Neural progenitor cell (in vitro differentiated cells): ENCODE measurements at regions not wholly inside any gene's neighbourhood (a gene's known extent, or its start where the extent isn't known, plus 50 kb on each side); places are given as distances from the start of the nearest gene placed in this dataset.

Experiments
- DNase-seq: peaks from one replicate; pipeline ENCODE4 v3.0.0-alpha.2; 2016; ENCODE audit warnings: low spot score
- H2AFZ ChIP-seq: fragments of 200-600 bp; sonication (generic); replicated peaks from 2 replicates; pipeline ENCODE4 v1.6.1; 2016; ENCODE audit warnings: antibody characterized with exemption
- H3F3A ChIP-seq: fragments of 200-600 bp; sonication (generic); 2 replicates; pipeline ENCODE4 v1.6.1; 2016; ENCODE audit warnings: antibody characterized with exemption, low read depth
- H3K27ac ChIP-seq: fragments of 200-600 bp; sonication (generic); 2 replicates; pipeline ENCODE4 v1.5.1; 2016; ENCODE audit warnings: mild to moderate bottlenecking
- H3K27me3 ChIP-seq: fragments of 200-600 bp; sonication (generic); 2 replicates; pipeline ENCODE4 v1.6.1; 2016; ENCODE audit warnings: mild to moderate bottlenecking, moderate library complexity
- H3K36me3 ChIP-seq: fragments of 200-600 bp; sonication (generic); 2 replicates; pipeline ENCODE4 v1.5.1; 2016
- H3K4me1 ChIP-seq: fragments of 200-600 bp; sonication (generic); 2 replicates; pipeline ENCODE4 v1.6.1; 2016; ENCODE audit warnings: mixed run types
- H3K4me2 ChIP-seq: fragments of 200-600 bp; sonication (generic); 2 replicates; pipeline ENCODE4 v1.6.1; 2016
- H3K4me3 ChIP-seq: fragments of 200-600 bp; sonication (generic); 2 replicates; pipeline ENCODE4 v1.5.1; 2016
- H3K79me2 ChIP-seq: fragments of 200-600 bp; sonication (generic); 2 replicates; pipeline ENCODE4 v1.6.1; 2016; ENCODE audit warnings: low read depth
- H3K9ac ChIP-seq: fragments of 200-600 bp; sonication (generic); 2 replicates; pipeline ENCODE4 v1.6.1; 2016
- H3K9me3 ChIP-seq: fragments of 200-600 bp; sonication (generic); 2 replicates; pipeline ENCODE4 v1.5.1; 2016; ENCODE audit warnings: low read depth
- H4K20me1 ChIP-seq: fragments of 200-600 bp; sonication (generic); 2 replicates; pipeline ENCODE4 v1.6.1; 2016; ENCODE audit warnings: low read depth
- H3K27ac Mint-ChIP-seq: 3 replicates; pipeline ENCODE4 v1.8.0; 2021; ENCODE audit warnings: mixed read lengths
- H3K27me3 Mint-ChIP-seq: 2 replicates; pipeline ENCODE4 v1.8.0; 2022; ENCODE audit warnings: low read depth, mild to moderate bottlenecking, inconsistent platforms, moderate library complexity, mixed read lengths; ENCODE audit not compliant: insufficient read depth
- H3K36me3 Mint-ChIP-seq: 3 replicates; pipeline ENCODE4 v1.8.0; 2021; ENCODE audit warnings: mixed read lengths
- H3K4me1 Mint-ChIP-seq: 3 replicates; pipeline ENCODE4 v1.8.0; 2021; ENCODE audit warnings: mixed read lengths
- H3K4me3 Mint-ChIP-seq: 3 replicates; pipeline ENCODE4 v1.8.0; 2021; ENCODE audit warnings: mild to moderate bottlenecking, moderate library complexity, mixed read lengths
- H3K9me3 Mint-ChIP-seq: 3 replicates; pipeline ENCODE4 v1.8.0; 2020; ENCODE audit warnings: mixed read lengths
- EZH2 ChIP-seq: fragments of 200-600 bp; sonication (generic); IDR thresholded peaks from 2 replicates; pipeline ENCODE4 v1.6.1; 2017; ENCODE audit warnings: antibody characterized with exemption, mild to moderate bottlenecking, moderate library complexity
- EZH2phosphoT487 ChIP-seq: fragments of 200-600 bp; sonication (generic); IDR thresholded peaks from 2 replicates; pipeline ENCODE4 v1.6.1; 2017; ENCODE audit warnings: antibody characterized with exemption
- TF ChIP-seq, protein P1 (sequence below): fragments of 200-600 bp; sonication (generic); IDR thresholded peaks from 2 replicates; pipeline ENCODE4 v1.5.1; 2017; ENCODE audit warnings: antibody characterized with exemption, mild to moderate bottlenecking

DNA sequence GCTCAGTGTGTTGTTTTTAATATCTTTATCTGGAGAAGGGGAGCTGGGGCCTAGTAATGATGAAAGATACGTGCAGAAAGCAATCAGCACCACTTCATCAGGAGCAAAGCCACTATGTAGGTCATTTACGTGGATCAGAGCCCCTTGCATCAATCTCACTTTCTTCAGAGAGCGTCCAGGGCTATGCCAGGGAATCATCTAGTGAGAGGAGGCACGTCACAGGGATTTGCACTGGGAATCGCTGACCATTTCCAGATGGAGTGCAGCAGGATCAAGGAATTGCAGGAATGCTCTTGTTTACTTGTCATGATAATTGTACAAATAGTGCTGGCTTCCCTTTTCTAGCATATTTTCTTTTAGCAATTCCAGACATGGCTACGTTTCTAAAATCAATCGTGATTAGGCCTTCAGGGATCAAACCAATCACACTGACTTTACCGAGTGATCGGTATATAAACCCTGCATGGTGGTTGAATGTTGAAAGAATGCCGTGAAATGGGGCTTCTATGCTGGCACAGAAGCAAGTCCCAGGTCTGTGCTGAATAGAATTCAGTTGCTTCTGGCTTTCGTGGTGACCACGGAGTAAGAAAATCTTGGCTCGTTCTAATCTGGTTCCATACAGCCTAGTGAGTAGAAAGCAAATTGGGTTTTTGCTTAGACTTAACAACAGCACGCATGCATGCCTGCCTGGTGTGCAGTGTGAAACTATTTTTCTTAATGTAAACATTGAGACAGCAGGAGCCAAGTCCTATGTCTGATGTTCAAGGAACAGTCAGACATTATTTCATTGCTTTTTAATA, 122.8 kb downstream of the TMEM200C start:
- Mint-ChIP-seq H3K27me3 (peaks cover 2% of the 10 kb centered on the region), H3K9me3 (no peaks in the 10 kb centered on the region), H3K36me3 (no peaks in the 10 kb centered on the region), H3K4me3 (no peak overlapping the region), H3K4me1 (peaks cover 16% of the 10 kb centered on the region), H3K27ac (no peak overlapping the region)
- H3K9ac ChIP-seq = no peak overlapping the region
- no peaks in the 10 kb centered on the region for H3K79me2 ChIP-seq
- TF ChIP-seq EZH2phosphoT487 (no peak), EZH2 (no peak)
- TF ChIP-seq, protein P1, sequence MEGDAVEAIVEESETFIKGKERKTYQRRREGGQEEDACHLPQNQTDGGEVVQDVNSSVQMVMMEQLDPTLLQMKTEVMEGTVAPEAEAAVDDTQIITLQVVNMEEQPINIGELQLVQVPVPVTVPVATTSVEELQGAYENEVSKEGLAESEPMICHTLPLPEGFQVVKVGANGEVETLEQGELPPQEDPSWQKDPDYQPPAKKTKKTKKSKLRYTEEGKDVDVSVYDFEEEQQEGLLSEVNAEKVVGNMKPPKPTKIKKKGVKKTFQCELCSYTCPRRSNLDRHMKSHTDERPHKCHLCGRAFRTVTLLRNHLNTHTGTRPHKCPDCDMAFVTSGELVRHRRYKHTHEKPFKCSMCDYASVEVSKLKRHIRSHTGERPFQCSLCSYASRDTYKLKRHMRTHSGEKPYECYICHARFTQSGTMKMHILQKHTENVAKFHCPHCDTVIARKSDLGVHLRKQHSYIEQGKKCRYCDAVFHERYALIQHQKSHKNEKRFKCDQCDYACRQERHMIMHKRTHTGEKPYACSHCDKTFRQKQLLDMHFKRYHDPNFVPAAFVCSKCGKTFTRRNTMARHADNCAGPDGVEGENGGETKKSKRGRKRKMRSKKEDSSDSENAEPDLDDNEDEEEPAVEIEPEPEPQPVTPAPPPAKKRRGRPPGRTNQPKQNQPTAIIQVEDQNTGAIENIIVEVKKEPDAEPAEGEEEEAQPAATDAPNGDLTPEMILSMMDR = no peak
- H3K36me3 ChIP-seq = no peaks in the 10 kb centered on the region
- no peaks in the 10 kb centered on the region for H3F3A ChIP-seq
- no peak for DNase-seq
- no peaks in the 10 kb centered on the region for H3K9me3 ChIP-seq
- H4K20me1 ChIP-seq = no peaks in the 10 kb centered on the region
- H3K27me3 ChIP-seq = no peaks in the 10 kb centered on the region
- no peak overlapping the region for H3K4me3 ChIP-seq
- no peaks in the 10 kb centered on the region for H3K4me1 ChIP-seq
- no peak overlapping the region for H3K4me2 ChIP-seq
- no peak overlapping the region for H2AFZ ChIP-seq
- no peak overlapping the region for H3K27ac ChIP-seq

DNA sequence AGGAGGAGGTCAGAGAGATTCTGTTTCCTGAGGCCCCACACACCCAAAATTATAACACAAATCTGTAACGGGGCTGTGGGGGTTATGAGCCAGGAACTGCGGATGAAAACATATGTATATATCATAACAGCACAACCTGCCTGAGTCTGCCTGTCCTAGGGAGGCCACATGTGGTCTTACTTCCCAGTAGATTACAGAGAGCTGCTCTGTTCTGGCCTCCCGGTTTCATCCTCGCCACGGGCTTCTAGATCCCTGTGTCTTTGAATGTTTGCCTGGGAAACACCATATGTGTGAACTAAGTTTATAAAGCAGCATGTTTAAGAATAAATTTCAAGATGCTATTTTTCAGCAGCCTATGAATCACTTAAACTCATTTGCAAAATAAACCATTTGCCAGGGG, 124.0 kb downstream of the TMEM200C start:
- Histone ChIP-seq H3K4me1 (no peaks in the 10 kb centered on the region), H4K20me1 (no peaks in the 10 kb centered on the region), H3K4me3 (no peak overlapping the region), H3K27me3 (no peaks in the 10 kb centered on the region), H3K9me3 (no peaks in the 10 kb centered on the region), H3K27ac (no peak overlapping the region), H3K4me2 (no peak overlapping the region), H2AFZ (no peak overlapping the region), H3K79me2 (no peaks in the 10 kb centered on the region), H3K36me3 (no peaks in the 10 kb centered on the region), H3F3A (no peaks in the 10 kb centered on the region), H3K9ac (no peak overlapping the region)
- TF ChIP-seq, protein P1 = no peak
- no peak for TF ChIP-seq EZH2phosphoT487
- no peak for TF ChIP-seq EZH2
- no peak for DNase-seq
- Mint-ChIP-seq H3K27me3 (peaks cover 5% of the 10 kb centered on the region), H3K4me1 (peaks cover 16% of the 10 kb centered on the region), H3K4me3 (no peak overlapping the region), H3K27ac (no peak overlapping the region), H3K9me3 (no peaks in the 10 kb centered on the region), H3K36me3 (no peaks in the 10 kb centered on the region)

DNA sequence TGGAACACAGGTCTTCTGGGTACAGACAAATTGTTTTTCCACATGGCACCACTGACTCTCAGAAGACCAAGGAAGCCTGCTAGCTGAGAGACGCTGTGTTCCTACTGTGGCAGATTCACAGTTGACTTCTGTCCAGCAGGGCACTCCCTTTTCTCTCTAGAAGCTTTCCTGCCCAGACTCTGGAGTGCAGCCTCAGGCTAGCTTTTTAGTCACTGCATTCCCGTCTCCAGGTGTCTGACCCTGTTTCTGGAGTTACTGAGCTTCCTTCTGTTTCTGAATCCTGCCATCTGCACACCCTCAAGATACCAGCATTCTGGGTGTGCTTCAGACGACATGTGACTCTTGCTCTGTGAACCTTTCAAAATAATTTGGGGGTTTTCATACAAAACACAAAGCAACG, 125.1 kb downstream of the TMEM200C start:
- peaks cover 5% of the 10 kb centered on the region for H3K27me3 Mint-ChIP-seq
- H3K27me3 ChIP-seq = no peaks in the 10 kb centered on the region

More for the DNA sequence above, 125.1 kb downstream of the TMEM200C start:
- Histone ChIP-seq H3K79me2 (no peaks in the 10 kb centered on the region), H3K4me1 (no peaks in the 10 kb centered on the region), H4K20me1 (no peaks in the 10 kb centered on the region), H3K9ac (no peak overlapping the region), H3F3A (no peaks in the 10 kb centered on the region), H3K4me2 (no peak overlapping the region), H3K36me3 (no peaks in the 10 kb centered on the region), H2AFZ (no peak overlapping the region), H3K27ac (no peak overlapping the region), H3K9me3 (no peaks in the 10 kb centered on the region), H3K4me3 (no peak overlapping the region)
- Mint-ChIP-seq H3K36me3 (no peaks in the 10 kb centered on the region), H3K9me3 (no peaks in the 10 kb centered on the region), H3K4me1 (peaks cover 16% of the 10 kb centered on the region), H3K27ac (no peak overlapping the region), H3K4me3 (no peak overlapping the region)
- TF ChIP-seq, protein P1 = no peak
- TF ChIP-seq EZH2phosphoT487 (no peak), EZH2 (no peak)
- DNase-seq = no peak
